HG03378 (cell line): ENCODE measurements at regions not wholly inside any gene's neighbourhood (a gene's known extent, or its start where the extent isn't known, plus 50 kb on each side); places are given as distances from the start of the nearest gene placed in this dataset.
"Not testable (repeated sequence)": the region's sequence is repeated elsewhere in the genome, so short reads cannot be mapped to it uniquely, and the experiment has no call there.

Experiments
- ATAC-seq: cut with Tn5 transposase; IDR thresholded peaks from one replicate; pipeline ENCODE4 v1.9.1; 2021; ENCODE audit warnings: mild to moderate bottlenecking, moderate library complexity; ENCODE audit not compliant: unreplicated experiment

- ATAC-seq, result no peak
These were observed 380.1 kb upstream of the PRR16 start for GRCh38 chr5:120083851-120084542.

DNA sequence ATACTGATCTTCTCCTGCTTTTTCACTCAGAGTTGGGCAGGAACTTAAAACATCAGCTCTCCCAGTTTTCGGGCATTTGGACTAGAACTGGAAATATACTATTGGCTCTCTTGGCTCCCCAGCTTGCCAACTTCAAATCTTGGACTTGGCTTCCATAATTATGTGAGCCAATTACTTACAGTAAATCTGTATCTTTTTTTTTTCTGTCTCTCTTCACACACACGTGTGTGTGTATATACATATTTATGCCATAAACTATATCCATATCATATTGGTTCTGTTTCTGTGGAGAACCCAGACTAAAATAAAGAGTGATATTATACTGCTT is 379.6 kb upstream of the PRR16 start:
- no peak for ATAC-seq

DNA sequence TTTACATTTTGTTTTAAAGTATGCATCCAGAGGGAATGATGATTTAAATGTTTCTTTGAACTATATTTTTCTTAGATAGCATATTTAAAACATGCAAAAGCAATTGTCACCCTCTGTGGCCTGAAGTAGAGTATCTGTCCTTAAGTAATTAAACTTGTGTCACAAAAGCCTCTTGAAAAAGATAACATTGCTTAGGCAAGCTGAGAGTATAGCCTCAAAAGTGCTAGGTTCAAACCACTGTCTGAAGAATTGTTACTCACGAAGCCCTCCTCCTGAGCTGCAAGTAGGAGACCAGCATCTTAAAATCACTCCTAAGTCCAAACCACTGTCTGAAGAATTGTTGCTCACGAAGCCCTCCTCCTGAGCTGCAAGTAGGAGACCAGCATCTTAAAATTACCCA is 378.0 kb upstream of the PRR16 start:
- no peak for ATAC-seq

GRCh38 chr5:120088412-120088811 is 375.7 kb upstream of the PRR16 start:
- ATAC-seq, result no peak

DNA sequence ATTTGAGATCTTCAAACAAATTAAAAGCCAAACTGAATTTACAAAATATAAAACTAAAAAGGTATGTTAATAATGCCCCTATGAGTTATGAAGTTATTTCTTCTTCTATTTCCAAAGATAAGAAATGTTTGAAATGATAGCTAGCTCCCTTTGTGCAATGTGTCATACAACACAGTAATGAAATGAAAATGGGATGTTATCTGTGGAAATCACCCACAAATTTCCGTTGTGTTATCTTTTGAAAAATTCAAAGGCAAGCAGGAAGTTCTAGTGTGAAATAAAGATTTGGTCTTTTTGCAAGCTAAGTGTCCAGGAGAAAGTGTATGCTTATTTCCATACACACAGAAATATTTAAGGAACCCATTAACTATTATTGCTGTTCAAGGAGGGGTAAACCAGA is 375.3 kb upstream of the PRR16 start:
- no peak for ATAC-seq

DNA sequence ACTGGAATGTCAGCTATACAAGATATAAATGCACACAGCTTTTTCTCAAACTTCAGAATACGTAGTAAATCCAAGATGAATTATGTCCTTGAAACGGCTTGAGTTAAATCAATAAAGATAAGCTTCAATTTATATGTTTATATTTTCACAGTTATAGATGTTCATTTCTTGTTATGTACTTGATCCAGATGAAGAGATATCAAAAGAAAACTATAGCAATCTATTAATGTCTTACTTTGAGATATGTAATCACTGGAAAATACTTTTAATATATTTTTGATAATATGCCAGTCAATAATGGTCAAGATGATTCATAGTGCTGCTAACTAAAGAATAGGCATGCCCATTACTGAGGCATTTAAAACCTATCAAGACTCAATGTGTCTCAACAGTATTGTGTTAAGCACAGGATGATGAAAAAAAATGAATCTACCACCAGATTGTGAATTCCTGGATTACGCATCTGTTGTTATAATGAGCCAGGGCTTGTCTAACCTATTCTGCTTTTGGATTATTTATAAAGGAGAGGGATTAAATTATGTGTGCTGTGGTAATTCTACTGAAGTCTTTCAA is 372.6 kb upstream of the PRR16 start:
- no peak for ATAC-seq

DNA sequence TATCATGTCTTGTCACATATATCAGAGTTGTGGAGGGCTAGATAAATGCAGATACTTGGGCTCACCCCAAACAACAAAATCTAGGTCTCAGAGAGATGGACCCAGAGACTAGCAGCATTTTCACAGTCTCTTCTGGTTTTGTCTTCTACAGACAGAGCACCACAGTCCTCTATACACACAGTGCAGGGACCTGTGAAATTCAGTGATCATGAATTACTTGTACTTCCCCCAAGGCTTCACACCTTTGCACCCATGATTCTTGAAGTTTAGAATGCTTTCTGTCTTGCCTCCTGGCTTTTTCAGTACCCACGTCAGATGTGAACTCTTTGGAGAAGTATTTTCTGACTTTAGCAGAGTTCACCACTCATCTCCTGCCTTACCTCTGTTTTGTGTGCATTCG is 371.5 kb upstream of the PRR16 start:
- no peak for ATAC-seq

GRCh38 chr5:120093178-120093577 is 370.9 kb upstream of the PRR16 start:
- ATAC-seq, result no peak

- no peak for ATAC-seq
These were observed 367.7 kb upstream of the PRR16 start for GRCh38 chr5:120096413-120096812.

- ATAC-seq, result no peak
These were observed 365.7 kb upstream of the PRR16 start for GRCh38 chr5:120098426-120098825.

GRCh38 chr5:120098902-120099535 is 365.1 kb upstream of the PRR16 start:
- no peak for ATAC-seq

DNA sequence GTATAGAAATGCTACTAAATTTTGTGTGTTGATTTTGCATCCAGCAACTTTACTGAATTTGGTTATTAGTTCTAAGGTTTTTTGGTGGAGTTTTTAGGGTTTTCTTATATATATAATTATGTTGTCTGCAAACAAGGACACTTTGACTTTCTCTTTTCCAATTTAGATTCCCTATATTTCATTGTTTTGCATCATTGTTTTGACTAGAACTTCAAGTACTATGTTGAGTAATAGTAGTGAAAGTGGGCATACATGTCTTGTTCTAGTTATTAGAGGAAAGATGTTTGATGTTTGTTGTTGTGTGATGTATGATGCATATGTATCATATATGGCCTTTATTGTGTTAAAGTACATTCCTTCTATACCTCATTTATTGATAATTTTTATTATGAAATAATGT is 362.3 kb upstream of the PRR16 start:
- no peak for ATAC-seq

DNA sequence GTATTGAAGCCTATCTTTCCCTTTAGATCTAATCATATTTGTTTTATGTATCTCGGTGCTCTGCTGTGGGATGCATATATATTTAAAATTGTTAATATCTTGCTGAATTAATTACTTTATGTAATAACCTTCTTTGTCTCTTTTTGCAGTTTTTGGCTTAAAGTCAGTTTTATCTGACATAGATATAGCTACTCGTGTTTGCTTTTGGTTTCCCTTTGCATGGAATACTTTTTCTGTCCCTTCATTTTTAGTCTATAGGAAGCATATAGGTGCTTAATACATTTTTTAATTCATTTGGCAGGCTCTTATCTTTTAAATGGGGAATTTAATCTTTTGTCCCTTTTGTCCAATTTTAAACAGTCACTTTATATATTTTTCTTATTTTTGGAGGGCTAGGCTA is 360.6 kb upstream of the PRR16 start:
- no peak for ATAC-seq

DNA sequence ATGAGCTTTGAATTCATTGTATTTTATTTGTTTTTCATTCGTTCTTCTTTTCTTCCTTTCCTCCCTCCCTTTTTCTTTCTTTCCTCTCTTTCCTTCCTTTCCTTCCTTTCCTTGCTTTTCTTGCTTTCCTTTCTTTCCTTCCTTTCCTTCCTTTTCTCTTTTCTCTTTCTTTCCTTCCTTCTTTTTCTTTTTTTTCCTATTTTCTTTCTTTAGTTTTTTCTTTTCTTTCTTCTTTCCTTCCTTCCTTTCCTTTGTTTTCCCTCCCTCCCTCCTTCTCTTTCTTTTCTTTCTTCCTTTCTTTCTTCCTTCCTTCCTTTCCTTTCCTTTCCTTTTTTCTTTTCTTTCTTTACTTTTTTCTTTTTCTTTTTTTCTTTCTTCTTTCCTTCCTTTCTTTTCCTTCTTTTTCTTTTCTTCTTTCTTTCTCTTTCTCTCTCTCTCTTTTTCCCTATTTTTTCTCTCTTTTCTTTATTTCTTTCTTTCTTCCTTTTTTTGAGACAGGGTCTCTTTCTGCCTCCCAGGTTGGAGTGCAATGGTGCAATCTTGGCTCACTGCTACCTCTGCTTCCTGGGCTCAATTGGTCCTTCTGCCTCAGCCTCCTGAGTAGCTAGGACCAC is 357.1 kb upstream of the PRR16 start:
- no peak for ATAC-seq

GRCh38 chr5:120108586-120109248 is 355.4 kb upstream of the PRR16 start:
- no peak for ATAC-seq

GRCh38 chr5:120122703-120123102 is 341.4 kb upstream of the PRR16 start:
- ATAC-seq, result no peak

GRCh38 chr5:120124031-120124430 is 340.1 kb upstream of the PRR16 start:
- ATAC-seq, result no peak

- no peak for ATAC-seq
These were observed 339.1 kb upstream of the PRR16 start for GRCh38 chr5:120124961-120125360.

DNA sequence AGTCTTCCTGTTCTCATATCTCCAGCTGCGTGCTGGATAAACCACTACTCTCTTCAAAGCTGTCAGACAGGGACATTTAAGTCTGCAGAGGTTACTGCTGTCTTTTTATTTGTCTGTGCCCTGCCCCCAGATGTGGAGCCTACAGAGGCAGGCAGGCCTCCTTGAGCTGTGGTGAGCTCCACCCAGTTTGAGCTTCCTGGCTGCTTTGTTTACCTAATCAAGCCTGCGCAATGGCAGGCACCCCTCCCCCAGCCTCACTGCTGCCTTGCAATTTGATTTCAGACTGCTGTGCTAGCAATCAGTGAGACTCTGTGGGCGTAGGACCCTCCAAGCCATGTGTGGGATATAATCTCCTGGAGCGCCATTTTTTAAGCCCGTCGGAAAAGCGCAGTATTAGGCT is 331.8 kb upstream of the PRR16 start:
- ATAC-seq, result not testable (repeated sequence)

- ATAC-seq, result no peak
These were observed 329.2 kb upstream of the PRR16 start for GRCh38 chr5:120134944-120135343.

DNA sequence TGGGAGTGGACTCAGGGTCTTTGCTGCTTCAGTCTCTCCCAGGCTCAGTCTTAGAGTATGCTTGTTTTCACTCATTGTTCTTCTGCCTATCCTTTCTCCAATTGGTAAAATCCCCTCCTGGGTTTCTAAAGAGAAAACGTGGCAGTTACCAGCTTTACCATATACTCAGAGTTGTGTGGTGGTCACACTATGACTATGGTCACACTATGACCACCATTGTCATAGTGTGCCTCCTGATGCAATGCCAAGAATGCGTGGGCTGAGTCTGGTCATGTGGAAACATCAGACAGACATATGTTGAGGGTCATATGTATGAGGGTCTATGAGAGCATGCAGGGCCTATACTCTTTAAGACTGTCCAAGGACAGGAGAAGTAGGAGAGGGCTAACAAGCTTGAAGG is 326.5 kb upstream of the PRR16 start:
- ATAC-seq, result no peak

- no peak for ATAC-seq
These were observed 325.1 kb upstream of the PRR16 start for GRCh38 chr5:120139039-120139438.
